ENCODE measurements at regions not wholly inside any gene's neighbourhood (a gene's known extent, or its start where the extent isn't known, plus 50 kb on each side); places are given as distances from the start of the nearest gene placed in this dataset.

GRCh38 chr1:62962014-62962812 is 178.3 kb downstream of the ATG4C start:
- TF ChIP-seq CTCF (IDR thresholded peaks at IDR 0.05) (no peak), POLR2AphosphoS5 (IDR thresholded peaks at IDR 0.05) (no peak), POLR2A (IDR thresholded peaks at IDR 0.05) (no peak)
